ENCODE measurements at regions not wholly inside any gene's neighbourhood (a gene's known extent, or its start where the extent isn't known, plus 50 kb on each side); places are given as distances from the start of the nearest gene placed in this dataset.

- DNase-seq (ENCODE audit: low spot score): no peak
Observed at GRCh38 chr4:165668694-165669093, 204.3 kb upstream of the TLL1 start.

- DNase-seq (ENCODE audit: low spot score): no peak
Observed at GRCh38 chr4:165677081-165677480, 196.0 kb upstream of the TLL1 start.

GRCh38 chr4:165678236-165678935, 194.7 kb upstream of the TLL1 start:
- DNase-seq (ENCODE audit: low spot score): no peak

GRCh38 chr4:165678936-165679325, 194.1 kb upstream of the TLL1 start:
- no peak for DNase-seq (ENCODE audit: low spot score)

- no peak for DNase-seq (ENCODE audit: low spot score)
Observed at GRCh38 chr4:165680821-165681220, 192.2 kb upstream of the TLL1 start.

GRCh38 chr4:165682611-165683010, 190.4 kb upstream of the TLL1 start:
- no peak for DNase-seq (ENCODE audit: low spot score)

GRCh38 chr4:165684177-165684805, 188.7 kb upstream of the TLL1 start:
- DNase-seq (ENCODE audit: low spot score): no peak

- no peak for DNase-seq (ENCODE audit: low spot score)
Observed at GRCh38 chr4:165686756-165687155, 186.3 kb upstream of the TLL1 start.

- DNase-seq (ENCODE audit: low spot score): no peak
Observed at GRCh38 chr4:165689159-165689558, 183.9 kb upstream of the TLL1 start.

- no peak for DNase-seq (ENCODE audit: low spot score)
Observed at GRCh38 chr4:165692082-165692481, 181.0 kb upstream of the TLL1 start.

- DNase-seq (ENCODE audit: low spot score): no peak
Observed at GRCh38 chr4:165698272-165698671, 174.8 kb upstream of the TLL1 start.

- DNase-seq (ENCODE audit: low spot score): no peak
Observed at GRCh38 chr4:165699055-165699454, 174.0 kb upstream of the TLL1 start.

GRCh38 chr4:165700855-165701254, 172.2 kb upstream of the TLL1 start:
- DNase-seq (ENCODE audit: low spot score): peak; percentile 33

GRCh38 chr4:165707128-165707527, 165.9 kb upstream of the TLL1 start:
- DNase-seq (ENCODE audit: low spot score): no peak

- DNase-seq (ENCODE audit: low spot score): no peak
Observed at GRCh38 chr4:165709516-165709915, 163.5 kb upstream of the TLL1 start.

GRCh38 chr4:165709973-165710526, 163.0 kb upstream of the TLL1 start:
- DNase-seq (ENCODE audit: low spot score): no peak

GRCh38 chr4:165711436-165711835, 161.6 kb upstream of the TLL1 start:
- no peak for DNase-seq (ENCODE audit: low spot score)

GRCh38 chr4:165711912-165712311, 161.1 kb upstream of the TLL1 start:
- DNase-seq (ENCODE audit: low spot score): no peak

GRCh38 chr4:165714650-165715049, 158.4 kb upstream of the TLL1 start:
- DNase-seq (ENCODE audit: low spot score): no peak

- no peak for DNase-seq (ENCODE audit: low spot score)
Observed at GRCh38 chr4:165715211-165715610, 157.8 kb upstream of the TLL1 start.

- DNase-seq (ENCODE audit: low spot score): no peak
Observed at GRCh38 chr4:165715989-165716388, 157.0 kb upstream of the TLL1 start.

- no peak for DNase-seq (ENCODE audit: low spot score)
Observed at GRCh38 chr4:165716472-165716871, 156.6 kb upstream of the TLL1 start.

GRCh38 chr4:165718660-165719059, 154.4 kb upstream of the TLL1 start:
- DNase-seq (ENCODE audit: low spot score): no peak

All from NAMALWA (cell line).